ENCODE measurements at regions not wholly inside any gene's neighbourhood (a gene's known extent, or its start where the extent isn't known, plus 50 kb on each side); places are given as distances from the start of the nearest gene placed in this dataset.

- no peak overlapping the region for H4K8ac ChIP-seq (ENCODE audit: low read depth in 2 of 2, low read length in 2 of 2)
- no peak overlapping the region for H3K4me3 ChIP-seq (ENCODE audit: insufficient read depth, low read depth, low read length)
- DNase-seq (no peak), ATAC-seq (ENCODE audit: low read depth) (no peak)
- H2BK20ac ChIP-seq (ENCODE audit: low read depth, low read length): no peak overlapping the region
- H2BK5ac ChIP-seq (ENCODE audit: low read depth, low read length, poor library complexity, severe bottlenecking): no peak overlapping the region
- H2AK5ac ChIP-seq (ENCODE audit: low read depth, low read length): no peak overlapping the region
- H3K79me1 ChIP-seq (ENCODE audit: low read depth in 1 of 2, low read length in 2 of 2): no peaks in the 10 kb centered on the region
- H3K18ac ChIP-seq (ENCODE audit: low read depth, low read length): no peak overlapping the region
- TF ChIP-seq RAD21 (IDR thresholded peaks at IDR 0.05; ENCODE audit: low read length) (no peak), NFE2L2 (IDR thresholded peaks at IDR 0.05; ENCODE audit: low read depth, low read length) (no peak), CHD1 (IDR thresholded peaks at IDR 0.05; ENCODE audit: low read depth, low read length) (no peak), CEBPB (IDR thresholded peaks at IDR 0.05; ENCODE audit: low read depth, low read length) (no peak), MAZ (IDR thresholded peaks at IDR 0.05; ENCODE audit: borderline replicate concordance, low read depth, low read length) (no peak), ELK1 (IDR thresholded peaks at IDR 0.05; ENCODE audit: borderline replicate concordance, low read depth, low read length) (no peak), CTCF (conservative IDR thresholded peaks at IDR 0.05; ENCODE audit: low read depth, low read length) (no peak), RFX5 (IDR thresholded peaks at IDR 0.05; ENCODE audit: low read depth, low read length) (no peak)
- TF ChIP-seq, protein P1, sequence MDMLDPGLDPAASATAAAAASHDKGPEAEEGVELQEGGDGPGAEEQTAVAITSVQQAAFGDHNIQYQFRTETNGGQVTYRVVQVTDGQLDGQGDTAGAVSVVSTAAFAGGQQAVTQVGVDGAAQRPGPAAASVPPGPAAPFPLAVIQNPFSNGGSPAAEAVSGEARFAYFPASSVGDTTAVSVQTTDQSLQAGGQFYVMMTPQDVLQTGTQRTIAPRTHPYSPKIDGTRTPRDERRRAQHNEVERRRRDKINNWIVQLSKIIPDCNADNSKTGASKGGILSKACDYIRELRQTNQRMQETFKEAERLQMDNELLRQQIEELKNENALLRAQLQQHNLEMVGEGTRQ (IDR thresholded peaks at IDR 0.05; ENCODE audit: low read depth, low read length): no peak
- H3K27ac ChIP-seq (ENCODE audit: insufficient read depth, low read length): no peak overlapping the region
- no peak overlapping the region for H2AFZ ChIP-seq (replicated peaks; ENCODE audit: low read length, poor library complexity)
- H3K56ac ChIP-seq (ENCODE audit: extremely low read depth, insufficient read depth, low read length): no peak overlapping the region
- H3K4ac ChIP-seq (ENCODE audit: low read depth, low read length): no peak overlapping the region
- in situ Hi-C loops (cut with MboI; ENCODE audit: low sequenced_read_pairs) (no loop called here), dilution Hi-C loops (cut with HindIII; ENCODE audit: low sequenced_read_pairs, unreplicated experiment) (no loop called here), intact Hi-C loops (cut with micrococcal nuclease) (no loop called here)
- no TSS peak for BruUV-seq (replicated peaks)
- no peak overlapping the region for H2AK9ac ChIP-seq (replicated peaks; ENCODE audit: low read depth, low read length, poor library complexity)
- no peak overlapping the region for H4K91ac ChIP-seq (ENCODE audit: insufficient read depth, low read depth, low read length)
- no peaks in the 10 kb centered on the region for H4K20me1 ChIP-seq (ENCODE audit: insufficient read depth, low read length)
- no peak overlapping the region for H3K23ac ChIP-seq (ENCODE audit: low read depth, low read length)
- no CpG with 5 or more reads among the region's 3 CpGs for WGBS, 2 experiments (ENCODE audit: extremely low coverage in 2 of 2, insufficient read length in 1 of 2)
- no peaks in the 10 kb centered on the region for H3K4me1 ChIP-seq (ENCODE audit: control insufficient read depth, insufficient read depth, low read length)
- POLR2A ChIA-PET (ENCODE audit: unreplicated experiment): no interaction called here
- H2BK120ac ChIP-seq (ENCODE audit: low read depth, low read length): no peak overlapping the region
- no peaks in the 10 kb centered on the region for H3K27me3 ChIP-seq (ENCODE audit: control insufficient read depth, insufficient read depth, low read length)
- no peak overlapping the region for H3K9ac ChIP-seq (ENCODE audit: low read depth, low read length)
- H3K14ac ChIP-seq (replicated peaks; ENCODE audit: low read depth, low read length): no peak overlapping the region
- no peak overlapping the region for H3K4me2 ChIP-seq (ENCODE audit: low read depth, low read length)
- H3K9me3 ChIP-seq (ENCODE audit: control insufficient read depth, insufficient read depth, low read length): peaks cover 10% of the 10 kb centered on the region
- no peaks in the 10 kb centered on the region for H3K9me1 ChIP-seq (ENCODE audit: insufficient read depth, low read length)
- H4K5ac ChIP-seq (ENCODE audit: low read depth, low read length): no peak overlapping the region
- CTCF ChIA-PET: interaction anchor here (0.6 kb wide), 1 partner anchor 26 kb away, joined by 4 read pairs; no protein-coding TSS in a partner anchor
- no peaks in the 10 kb centered on the region for H3K36me3 ChIP-seq (ENCODE audit: control insufficient read depth, insufficient read depth, low read length)
- H2BK15ac ChIP-seq (ENCODE audit: low read depth, low read length): no peak overlapping the region
These were observed 65.7 kb upstream of the ADCY2 start for GRCh38 chr5:7330256-7330655.

Data from IMR-90 (cell line).